ENCODE measurements at regions not wholly inside any gene's neighbourhood (a gene's known extent, or its start where the extent isn't known, plus 50 kb on each side); places are given as distances from the start of the nearest gene placed in this dataset.
"Not testable (repeated sequence)": the region's sequence is repeated elsewhere in the genome, so short reads cannot be mapped to it uniquely, and the experiment has no call there.

DNA sequence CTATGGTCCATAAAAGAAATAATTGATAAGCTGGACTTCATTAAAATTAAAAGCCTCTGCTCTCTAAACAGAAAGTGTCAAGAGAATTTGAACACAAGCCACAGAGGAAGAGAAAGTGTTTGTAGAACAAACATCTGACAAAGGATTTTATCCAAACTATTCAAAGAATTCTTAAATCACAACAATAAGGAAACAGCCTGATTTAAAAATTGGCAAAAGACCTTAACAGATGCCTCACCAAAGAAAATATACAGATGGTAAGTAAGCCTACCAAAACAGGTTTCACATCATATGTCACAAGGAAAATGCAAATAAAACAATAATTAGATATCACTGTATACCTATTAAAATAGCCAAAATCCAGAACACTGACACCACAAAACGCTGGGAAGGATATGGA is 612.0 kb downstream of the TTLL7 start:
- DNase-seq; H3K4me3 Mint-ChIP-seq; ATAC-seq; H3K27ac Mint-ChIP-seq; H3K27me3 Mint-ChIP-seq; H3K9me3 Mint-ChIP-seq (ENCODE audit: low read depth); H3K4me1 Mint-ChIP-seq; H3K36me3 Mint-ChIP-seq; CTCF ChIA-PET: not testable (repeated sequence)

DNA sequence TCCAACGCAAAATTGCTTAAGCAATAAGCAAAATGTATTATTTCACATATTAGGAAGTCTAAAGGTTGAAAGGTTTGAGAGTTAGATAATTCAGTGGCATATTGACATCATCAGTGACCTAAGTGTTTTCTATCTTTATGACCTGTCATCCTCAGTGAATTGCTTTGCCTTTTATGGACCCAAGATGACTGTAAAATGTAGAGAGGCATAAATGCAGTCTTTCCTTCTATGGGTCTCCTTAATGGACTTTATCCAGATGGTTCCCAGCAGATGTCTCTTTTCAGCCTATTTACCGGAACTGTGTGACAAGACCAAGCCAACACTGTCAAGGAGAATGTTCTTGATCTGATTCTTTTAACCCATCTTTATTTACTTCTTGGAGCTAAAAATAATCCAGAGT is 615.8 kb downstream of the TTLL7 start:
- H3K9me3 Mint-ChIP-seq (ENCODE audit: low read depth); H3K27me3 Mint-ChIP-seq; H3K4me1 Mint-ChIP-seq; H3K27ac Mint-ChIP-seq; CTCF ChIA-PET; H3K36me3 Mint-ChIP-seq; ATAC-seq; H3K4me3 Mint-ChIP-seq; DNase-seq: not testable (repeated sequence)

- CTCF ChIA-PET; DNase-seq; H3K4me3 Mint-ChIP-seq; H3K27ac Mint-ChIP-seq; H3K9me3 Mint-ChIP-seq (ENCODE audit: low read depth); H3K4me1 Mint-ChIP-seq; H3K27me3 Mint-ChIP-seq; H3K36me3 Mint-ChIP-seq; ATAC-seq: not testable (repeated sequence)
Observed at GRCh38 chr1:83373018-83373417, 625.9 kb downstream of the TTLL7 start.

- H3K36me3 Mint-ChIP-seq; DNase-seq; ATAC-seq; H3K27ac Mint-ChIP-seq; H3K27me3 Mint-ChIP-seq; H3K4me1 Mint-ChIP-seq; H3K9me3 Mint-ChIP-seq (ENCODE audit: low read depth); H3K4me3 Mint-ChIP-seq; CTCF ChIA-PET: not testable (repeated sequence)
Observed at GRCh38 chr1:83369853-83370252, 629.1 kb downstream of the TTLL7 start.

GRCh38 chr1:83365320-83365719 is 633.6 kb downstream of the TTLL7 start:
- CTCF ChIA-PET; ATAC-seq; H3K4me3 Mint-ChIP-seq; H3K36me3 Mint-ChIP-seq; H3K27ac Mint-ChIP-seq; H3K27me3 Mint-ChIP-seq; H3K4me1 Mint-ChIP-seq; DNase-seq; H3K9me3 Mint-ChIP-seq (ENCODE audit: low read depth): not testable (repeated sequence)

DNA sequence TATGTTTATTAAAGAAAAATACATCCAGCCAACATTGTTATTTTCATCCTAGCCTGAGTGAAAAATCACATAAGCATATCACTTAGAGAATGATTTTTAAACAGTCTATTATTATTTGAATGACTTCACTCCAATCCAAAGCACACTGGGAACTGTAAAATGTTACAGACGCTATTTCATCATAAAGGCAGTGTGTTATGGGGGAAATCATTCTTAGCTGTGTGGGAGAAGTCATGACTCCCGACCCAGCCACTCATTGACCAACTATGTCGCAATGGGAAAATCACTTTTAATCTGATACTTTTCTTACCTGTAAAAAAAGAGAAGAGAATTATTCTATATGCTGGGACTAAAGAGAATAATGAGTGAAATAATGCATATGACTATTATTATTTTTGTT is 653.6 kb downstream of the TTLL7 start:
- CTCF ChIA-PET; H3K27me3 Mint-ChIP-seq; H3K36me3 Mint-ChIP-seq; H3K27ac Mint-ChIP-seq; DNase-seq; H3K4me3 Mint-ChIP-seq; H3K9me3 Mint-ChIP-seq (ENCODE audit: low read depth); ATAC-seq; H3K4me1 Mint-ChIP-seq: not testable (repeated sequence)

GRCh38 chr1:83343767-83344166 is 655.2 kb downstream of the TTLL7 start:
- H3K9me3 Mint-ChIP-seq (ENCODE audit: low read depth); H3K4me3 Mint-ChIP-seq; H3K36me3 Mint-ChIP-seq; DNase-seq; ATAC-seq; CTCF ChIA-PET; H3K27ac Mint-ChIP-seq; H3K27me3 Mint-ChIP-seq; H3K4me1 Mint-ChIP-seq: not testable (repeated sequence)

GRCh38 chr1:83342995-83343394 is 655.9 kb downstream of the TTLL7 start:
- H3K4me3 Mint-ChIP-seq; ATAC-seq; H3K27ac Mint-ChIP-seq; H3K27me3 Mint-ChIP-seq; CTCF ChIA-PET; H3K4me1 Mint-ChIP-seq; H3K36me3 Mint-ChIP-seq; DNase-seq; H3K9me3 Mint-ChIP-seq (ENCODE audit: low read depth): not testable (repeated sequence)

GRCh38 chr1:83332308-83332707 is 666.6 kb downstream of the TTLL7 start:
- ATAC-seq; DNase-seq; H3K9me3 Mint-ChIP-seq (ENCODE audit: low read depth); H3K36me3 Mint-ChIP-seq; H3K27ac Mint-ChIP-seq; H3K27me3 Mint-ChIP-seq; H3K4me3 Mint-ChIP-seq; CTCF ChIA-PET; H3K4me1 Mint-ChIP-seq: not testable (repeated sequence)

GRCh38 chr1:83318366-83318765 is 680.6 kb downstream of the TTLL7 start:
- no peaks in the 10 kb centered on the region for H3K27me3 Mint-ChIP-seq
- H3K4me3 Mint-ChIP-seq = no peak overlapping the region
- ATAC-seq (no peak), DNase-seq (no peak)
- no peaks in the 10 kb centered on the region for H3K4me1 Mint-ChIP-seq
- no peaks in the 10 kb centered on the region for H3K36me3 Mint-ChIP-seq
- H3K9me3 Mint-ChIP-seq (ENCODE audit: low read depth) = peaks cover 4% of the 10 kb centered on the region
- CTCF ChIA-PET = no interaction called here
- H3K27ac Mint-ChIP-seq = no peak overlapping the region

DNA sequence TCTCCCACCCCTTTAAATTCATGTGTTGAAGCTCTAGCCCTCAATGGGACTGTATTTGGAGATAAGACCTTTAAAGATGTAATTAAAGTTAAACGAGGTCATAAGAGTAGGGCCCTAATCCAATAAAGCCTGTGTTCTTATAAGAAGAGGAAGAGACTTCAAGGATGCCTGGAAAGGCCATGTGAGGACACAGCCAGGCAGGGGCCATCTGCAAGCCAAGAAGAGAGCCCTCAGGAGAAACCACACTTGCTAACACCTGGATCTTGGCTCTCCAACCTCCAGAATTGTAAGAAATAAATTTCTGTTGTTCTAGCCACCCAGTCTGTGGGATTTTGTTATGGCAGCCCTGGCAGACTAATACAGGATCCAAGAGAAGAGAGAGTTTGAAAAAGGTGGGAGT is 683.5 kb downstream of the TTLL7 start:
- H3K27ac Mint-ChIP-seq; H3K36me3 Mint-ChIP-seq; CTCF ChIA-PET; H3K4me1 Mint-ChIP-seq; ATAC-seq; H3K27me3 Mint-ChIP-seq; H3K9me3 Mint-ChIP-seq (ENCODE audit: low read depth); DNase-seq; H3K4me3 Mint-ChIP-seq: not testable (repeated sequence)

- ATAC-seq; H3K9me3 Mint-ChIP-seq (ENCODE audit: low read depth); H3K36me3 Mint-ChIP-seq; DNase-seq; H3K4me3 Mint-ChIP-seq; H3K27me3 Mint-ChIP-seq; CTCF ChIA-PET; H3K27ac Mint-ChIP-seq; H3K4me1 Mint-ChIP-seq: not testable (repeated sequence)
Observed at GRCh38 chr1:83310161-83310560, 688.8 kb downstream of the TTLL7 start.

- DNase-seq; H3K27ac Mint-ChIP-seq; H3K4me1 Mint-ChIP-seq; ATAC-seq; H3K9me3 Mint-ChIP-seq (ENCODE audit: low read depth); H3K27me3 Mint-ChIP-seq; H3K36me3 Mint-ChIP-seq; H3K4me3 Mint-ChIP-seq; CTCF ChIA-PET: not testable (repeated sequence)
Observed at GRCh38 chr1:83309035-83309434, 689.9 kb downstream of the TTLL7 start.

DNA sequence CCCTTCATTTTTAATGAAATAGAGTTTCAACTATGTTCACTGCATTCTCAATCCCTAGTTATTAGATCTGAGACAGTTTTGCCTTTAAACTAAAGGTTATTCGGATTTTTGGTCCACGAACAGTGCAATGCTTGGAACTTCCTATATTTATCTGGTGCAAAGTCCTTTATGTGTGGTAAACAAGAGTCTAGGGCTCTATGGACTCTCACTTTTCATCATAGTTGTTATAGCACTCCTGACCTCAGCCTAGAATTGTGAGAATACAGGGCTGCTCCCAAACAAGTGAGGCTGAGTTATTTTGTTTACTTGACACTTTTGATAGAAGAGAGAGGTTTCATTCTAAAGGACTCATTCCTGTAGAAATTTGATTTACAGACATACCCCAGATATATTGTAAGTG is 692.1 kb downstream of the TTLL7 start:
- H3K9me3 Mint-ChIP-seq (ENCODE audit: low read depth); H3K27ac Mint-ChIP-seq; H3K36me3 Mint-ChIP-seq; ATAC-seq; H3K27me3 Mint-ChIP-seq; H3K4me1 Mint-ChIP-seq; H3K4me3 Mint-ChIP-seq; DNase-seq; CTCF ChIA-PET: not testable (repeated sequence)

DNA sequence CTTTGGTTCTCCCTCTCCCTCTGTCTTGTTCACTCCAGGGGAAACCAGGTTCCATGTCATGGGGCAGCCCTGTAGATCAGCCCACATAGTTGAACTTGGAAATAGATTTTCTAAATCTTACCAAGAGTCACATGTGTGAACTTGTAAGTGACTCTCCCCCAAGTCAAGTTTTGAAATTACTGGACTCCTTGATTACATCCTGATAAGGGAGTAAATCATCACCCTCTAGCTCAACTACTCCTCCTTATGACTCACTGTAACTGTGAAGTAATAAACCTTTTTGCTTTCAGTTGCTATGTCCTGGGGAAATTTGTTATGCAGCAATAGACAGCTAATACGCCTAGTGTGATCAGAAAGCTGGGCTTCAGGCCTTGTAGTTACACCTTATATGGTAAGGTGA is 703.3 kb downstream of the TTLL7 start:
- CTCF ChIA-PET; DNase-seq; H3K9me3 Mint-ChIP-seq (ENCODE audit: low read depth); H3K27ac Mint-ChIP-seq; H3K4me1 Mint-ChIP-seq; H3K36me3 Mint-ChIP-seq; H3K27me3 Mint-ChIP-seq; H3K4me3 Mint-ChIP-seq: not testable (repeated sequence)
- peak; percentile 47 for ATAC-seq

Data from activated CD8-positive, alpha-beta memory T cell treated with anti-CD3 and anti-CD28 coated beads, Interleukin-2, amount 10 ng/mL, durations not matched to agents 7 days and 5 days (primary cell).